HG02943 (cell line): ENCODE measurements at regions not wholly inside any gene's neighbourhood (a gene's known extent, or its start where the extent isn't known, plus 50 kb on each side); places are given as distances from the start of the nearest gene placed in this dataset.

Experiments
- ATAC-seq: cut with Tn5 transposase; IDR thresholded peaks from one replicate; pipeline ENCODE4 v1.9.1; 2021; ENCODE audit warnings: mild to moderate bottlenecking, low read depth, moderate library complexity; ENCODE audit not compliant: unreplicated experiment

DNA sequence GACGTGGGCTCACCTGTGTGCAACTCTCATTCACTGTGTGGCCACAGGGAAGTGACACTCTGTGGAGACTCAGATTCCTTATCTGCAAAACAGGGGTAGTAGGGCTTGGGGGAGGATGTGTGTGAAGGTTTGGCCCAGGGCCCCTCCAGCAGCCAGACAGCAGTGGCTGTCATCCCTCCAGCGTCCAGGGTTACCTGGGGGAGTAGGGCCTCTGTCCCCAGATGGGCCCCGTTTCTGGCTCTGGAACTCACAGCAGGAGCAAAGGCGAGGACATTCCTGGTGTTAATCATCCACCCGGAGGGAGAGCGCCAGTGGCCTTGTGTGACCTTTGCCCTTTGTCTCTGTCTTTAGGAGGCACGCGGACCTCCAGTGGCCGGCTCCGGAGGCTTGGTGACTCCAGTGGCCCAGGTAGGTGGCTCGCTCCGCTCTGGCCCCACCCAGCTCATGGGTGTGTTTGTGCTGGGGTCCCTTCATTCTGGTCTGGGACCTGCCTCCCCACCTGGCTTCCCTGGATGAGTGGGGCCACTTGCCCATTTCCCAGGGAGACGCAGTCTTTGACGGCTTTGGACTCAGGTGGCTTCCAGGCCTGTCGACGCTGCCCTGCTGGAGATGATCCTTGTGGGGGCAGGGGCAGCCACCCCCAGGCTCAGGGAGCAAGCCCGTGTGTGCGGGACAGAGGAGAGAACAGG lies 166.2 kb downstream of the SEC14L1 start:
- no peak for ATAC-seq

DNA sequence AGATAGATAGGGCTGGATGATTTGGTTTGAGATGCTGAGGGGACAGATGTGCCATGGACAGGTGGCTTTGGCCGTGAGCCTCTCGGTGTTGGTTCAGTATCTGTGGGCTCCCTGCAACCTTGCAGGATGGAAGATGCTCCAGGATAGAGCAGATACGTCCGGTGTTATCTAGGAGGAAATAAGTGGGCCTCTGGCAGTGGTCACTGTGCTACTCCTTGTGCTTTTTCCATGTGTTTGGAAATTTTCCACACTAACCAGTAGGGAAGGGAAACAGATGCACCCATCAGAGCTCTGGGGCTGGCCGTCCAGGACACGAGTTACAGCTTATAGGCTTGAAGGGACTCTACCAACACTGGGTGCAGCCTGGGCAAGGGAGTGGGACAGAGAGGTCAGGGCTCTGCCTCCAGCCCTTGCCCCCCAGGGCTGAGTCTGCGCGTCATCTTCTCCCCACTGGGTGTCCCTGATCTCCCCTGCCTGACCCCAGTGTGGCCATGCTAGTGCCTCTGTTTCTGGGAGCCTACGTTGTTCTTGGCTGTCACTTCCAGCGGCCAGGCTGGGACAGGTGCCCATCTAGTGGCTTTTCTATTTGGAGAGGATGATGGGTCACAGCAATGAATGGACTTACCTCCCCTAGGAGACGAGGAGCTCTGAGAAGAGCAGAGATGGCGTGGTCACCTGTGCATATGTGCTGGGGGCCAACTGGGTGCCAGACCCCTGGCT lies 166.9 kb downstream of the SEC14L1 start:
- no peak for ATAC-seq

DNA sequence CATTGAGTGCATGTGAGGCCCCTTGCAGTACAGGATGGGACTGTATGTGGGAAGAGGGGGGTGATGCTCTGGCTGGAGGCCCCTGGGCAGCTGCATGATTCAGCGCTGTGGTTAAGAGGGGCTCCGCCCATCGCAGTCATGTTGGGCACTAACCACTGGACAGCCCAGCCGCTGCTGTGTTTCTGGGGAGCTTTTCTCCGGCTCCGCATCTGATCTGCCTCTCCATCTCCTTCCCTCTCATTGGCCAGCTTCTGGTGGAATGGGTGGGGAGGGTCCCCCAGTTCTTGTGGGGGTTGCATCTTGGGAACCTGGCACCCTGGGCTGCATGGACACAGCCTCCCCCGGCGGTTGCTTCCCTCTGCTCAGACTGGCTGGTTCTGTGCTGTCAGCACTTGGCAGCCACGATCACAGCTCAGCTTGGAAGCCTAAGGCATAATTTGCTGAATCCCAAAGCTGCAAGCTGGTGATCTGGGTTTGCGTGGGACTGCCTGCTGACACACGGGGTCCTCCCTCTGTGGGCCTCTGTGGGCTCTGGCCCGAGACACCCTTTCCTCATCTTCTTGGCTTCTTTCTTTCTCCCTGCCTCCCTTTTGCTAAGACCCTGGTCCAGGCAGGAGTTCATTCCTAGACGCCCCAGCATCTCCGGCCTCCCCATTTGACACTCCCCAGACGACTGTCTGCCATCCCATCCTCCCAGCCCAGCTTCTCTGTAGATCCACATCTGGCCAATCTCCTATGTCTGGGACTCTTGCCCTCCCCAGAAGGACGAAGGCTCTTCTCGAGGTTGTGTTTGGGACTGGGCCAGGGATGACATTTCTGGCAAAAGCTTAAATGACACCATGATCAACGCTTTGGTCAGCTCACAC lies 168.3 kb downstream of the SEC14L1 start:
- ATAC-seq: no peak

DNA sequence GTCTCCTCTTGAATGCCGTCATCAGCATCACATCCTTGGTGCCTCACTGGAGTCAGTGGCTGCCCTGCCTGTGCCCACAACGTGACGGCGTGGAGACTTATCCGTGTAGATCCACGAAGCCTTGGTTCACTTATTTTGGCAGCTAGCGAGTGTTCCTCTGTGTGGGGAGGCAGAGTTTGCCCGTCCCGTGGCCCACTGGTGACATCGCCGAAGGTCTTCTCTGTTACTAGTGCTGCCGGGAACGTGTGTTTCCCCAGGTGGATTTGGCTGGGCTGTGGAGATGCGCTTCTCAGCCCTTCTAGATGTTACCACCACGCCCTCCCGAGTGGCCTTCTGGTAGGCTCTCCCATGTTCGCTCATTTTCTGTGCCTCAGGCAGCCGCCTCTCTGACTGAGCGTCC lies 169.6 kb downstream of the SEC14L1 start:
- ATAC-seq: no peak

DNA sequence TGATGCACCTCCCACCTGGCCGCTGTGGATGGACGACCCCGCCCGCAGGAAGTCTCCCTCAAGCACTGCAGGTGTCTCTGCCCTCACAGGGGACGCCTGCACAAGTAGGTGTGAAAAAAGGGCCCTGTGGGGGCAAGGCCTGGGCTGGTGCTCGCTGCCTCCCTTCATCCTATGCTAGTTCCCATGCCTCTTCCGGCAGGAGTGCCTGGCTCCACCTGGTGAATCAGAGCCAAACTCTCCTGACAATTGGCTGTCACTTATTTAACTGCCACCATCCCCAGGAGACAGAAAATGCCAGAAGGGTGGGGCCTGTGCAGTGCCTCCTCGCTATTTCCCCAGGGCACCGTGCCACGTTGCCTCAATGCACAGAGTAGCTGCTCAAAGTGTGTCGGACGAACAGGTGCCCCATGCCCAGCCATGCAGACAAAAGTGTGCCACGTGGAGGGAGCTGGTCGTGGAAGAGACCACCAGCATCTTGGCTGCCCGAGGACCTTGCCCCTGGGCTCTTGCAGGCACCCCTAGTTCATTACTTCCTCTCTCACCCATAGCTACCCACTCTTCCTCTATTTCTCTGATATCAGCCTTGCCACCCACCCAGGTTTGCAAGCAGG lies 170.7 kb downstream of the SEC14L1 start:
- ATAC-seq: no peak

DNA sequence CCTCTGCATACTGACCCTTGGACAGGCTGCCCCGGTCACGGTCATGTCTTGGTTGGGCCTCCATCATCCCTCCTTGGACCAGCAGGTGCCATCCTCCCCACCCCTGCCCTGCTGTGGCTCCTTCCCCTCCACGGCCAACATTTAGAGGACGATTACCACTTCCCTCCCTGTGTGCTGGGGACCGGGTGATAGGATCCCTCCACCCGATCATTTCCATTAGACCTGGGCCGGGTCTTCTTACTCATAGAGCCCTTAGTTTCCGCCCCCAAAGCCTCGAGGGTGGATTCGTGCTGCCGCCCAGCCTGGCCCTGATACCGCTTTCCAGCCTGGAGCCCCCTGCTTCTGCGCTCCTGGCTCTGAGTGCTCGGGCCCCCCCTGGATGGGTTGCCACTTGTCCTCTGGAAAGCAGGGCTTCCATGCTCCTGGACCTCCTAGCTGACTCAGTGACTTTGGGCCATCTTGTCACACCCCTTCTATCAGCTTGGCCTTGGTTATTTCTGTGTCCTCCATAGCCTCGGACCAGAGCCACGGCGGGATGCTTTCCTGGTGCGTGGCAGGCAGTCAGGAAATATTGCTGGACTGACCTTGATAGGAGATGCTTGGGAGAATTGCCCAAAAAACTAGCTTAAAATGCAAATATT lies 171.4 kb downstream of the SEC14L1 start:
- no peak for ATAC-seq

DNA sequence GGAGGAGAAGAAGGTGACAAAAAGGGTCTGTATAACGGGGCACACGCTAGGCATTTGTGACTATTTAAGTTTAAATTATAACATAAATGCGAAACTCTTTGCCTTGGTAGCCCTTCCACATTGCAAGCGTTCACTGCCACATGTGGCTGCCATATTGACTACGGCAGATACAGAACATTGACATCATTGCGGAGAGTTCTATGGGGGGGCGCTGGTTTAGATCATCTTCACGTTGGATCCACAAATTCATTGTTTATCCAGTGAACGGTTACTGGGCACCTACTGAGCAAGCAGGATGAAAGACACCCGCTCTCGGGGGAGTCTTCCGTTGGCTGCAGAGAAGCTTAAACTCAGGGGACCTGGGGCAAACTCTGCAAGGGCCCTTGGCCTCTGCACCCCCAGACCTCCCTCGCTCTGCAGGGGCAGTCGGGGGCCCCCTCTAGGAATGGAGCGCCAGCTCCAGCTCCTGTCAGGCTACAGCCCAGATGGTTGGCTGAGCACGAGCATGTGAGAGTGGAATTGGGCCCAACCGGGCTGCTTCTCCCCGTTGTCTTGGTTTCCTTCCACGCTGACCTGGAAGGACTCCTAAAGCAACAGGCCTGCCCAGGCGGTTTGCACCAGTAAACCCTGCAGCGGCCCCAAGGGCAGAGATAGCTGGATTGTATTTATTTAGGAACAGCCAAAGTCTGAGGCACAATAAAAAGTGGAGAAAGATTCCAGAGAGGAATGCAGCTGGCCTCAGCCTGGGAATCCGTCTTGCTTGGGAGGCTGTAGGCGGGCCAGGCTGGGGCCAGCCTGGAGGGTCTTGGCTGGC lies 172.2 kb downstream of the SEC14L1 start:
- no peak for ATAC-seq

DNA sequence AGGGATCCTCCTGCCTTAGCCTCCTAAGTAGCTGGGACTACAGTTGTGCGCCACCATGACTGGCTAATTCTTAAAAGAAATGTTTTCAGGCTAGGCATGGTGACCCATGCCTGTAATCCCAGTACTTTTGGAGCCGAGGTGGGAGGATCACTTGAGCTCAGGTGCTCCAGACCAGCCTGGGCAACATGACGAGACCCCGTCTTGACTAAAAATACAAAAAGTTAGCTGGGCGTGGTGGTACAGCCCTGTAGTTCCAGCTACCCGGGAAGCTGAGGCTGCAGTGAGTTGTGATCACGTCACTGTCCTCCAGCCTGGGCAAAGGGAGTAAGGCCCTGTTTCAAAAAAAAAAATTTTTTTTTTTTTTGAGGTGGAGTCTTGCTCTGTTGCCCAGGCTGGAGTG lies 173.1 kb downstream of the SEC14L1 start:
- no peak for ATAC-seq

DNA sequence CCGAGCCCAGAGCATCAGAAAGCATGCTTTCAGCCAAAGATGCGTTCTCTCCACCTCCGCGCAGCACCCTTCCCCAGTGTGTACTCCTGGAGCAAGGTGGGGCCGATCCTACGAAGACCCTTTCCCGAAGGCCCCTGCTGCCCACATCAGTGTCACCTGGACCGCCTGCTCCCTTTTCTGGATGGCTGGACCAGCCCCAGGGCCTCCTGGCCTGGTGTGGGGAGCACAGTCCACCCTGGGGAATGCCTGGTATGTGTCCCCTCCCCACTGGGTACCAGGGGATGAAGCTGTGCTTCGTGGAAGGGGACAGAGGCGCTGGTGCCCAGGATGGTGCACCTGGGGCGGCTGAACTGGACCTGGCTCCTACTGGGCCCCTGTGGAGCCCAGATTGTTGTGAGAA lies 173.8 kb downstream of the SEC14L1 start:
- ATAC-seq: no peak

DNA sequence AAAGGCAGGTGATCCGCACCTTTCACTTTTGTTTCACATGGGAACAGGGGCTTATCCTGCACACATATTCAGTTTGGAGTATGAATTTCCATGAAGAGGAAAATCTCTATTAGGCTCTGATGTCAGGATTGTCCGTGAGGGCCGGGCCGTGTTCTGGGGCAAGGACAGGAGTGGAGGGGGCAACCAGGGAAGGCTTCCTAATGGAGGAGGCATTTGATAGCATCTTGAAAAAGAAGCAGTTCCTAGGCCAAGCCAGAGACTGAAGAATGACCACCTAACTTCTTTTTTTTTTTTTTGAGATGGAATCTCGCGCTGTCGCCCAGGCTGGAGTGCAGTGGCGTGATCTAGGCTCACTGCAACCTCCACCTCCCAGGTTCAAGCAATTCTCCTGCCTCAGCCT lies 174.2 kb downstream of the SEC14L1 start:
- no peak for ATAC-seq

DNA sequence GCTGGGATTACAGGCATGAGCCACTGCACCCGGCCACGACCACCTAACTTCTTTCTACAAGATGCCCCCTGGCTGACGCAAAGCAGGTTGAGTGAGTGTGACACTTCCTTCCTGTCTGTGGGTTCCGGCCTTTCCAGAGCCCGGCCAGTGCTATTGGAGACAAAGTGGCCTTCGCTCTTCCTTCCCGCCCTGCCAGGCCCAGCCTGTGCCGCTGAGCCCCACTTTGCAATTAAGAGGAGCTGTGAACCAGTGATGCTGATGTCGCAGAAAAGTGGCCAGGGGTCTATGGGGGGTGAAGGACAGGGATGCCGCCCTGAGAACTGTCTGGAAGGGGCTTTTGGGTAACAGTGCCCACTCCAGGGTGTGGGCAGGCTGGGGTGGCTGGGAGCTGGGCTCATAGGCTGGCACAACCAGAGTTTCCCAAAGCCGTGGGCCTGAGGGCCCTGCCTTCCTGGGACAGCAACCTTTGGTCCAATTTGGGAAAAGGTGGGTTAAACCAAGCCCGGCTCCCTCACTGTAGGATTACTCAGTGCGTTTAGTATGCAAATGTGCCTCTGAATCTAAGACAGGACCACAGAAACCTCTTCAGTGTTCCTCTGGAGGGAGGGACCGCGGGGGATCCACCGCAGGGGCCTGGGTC lies 174.9 kb downstream of the SEC14L1 start:
- ATAC-seq: no peak

DNA sequence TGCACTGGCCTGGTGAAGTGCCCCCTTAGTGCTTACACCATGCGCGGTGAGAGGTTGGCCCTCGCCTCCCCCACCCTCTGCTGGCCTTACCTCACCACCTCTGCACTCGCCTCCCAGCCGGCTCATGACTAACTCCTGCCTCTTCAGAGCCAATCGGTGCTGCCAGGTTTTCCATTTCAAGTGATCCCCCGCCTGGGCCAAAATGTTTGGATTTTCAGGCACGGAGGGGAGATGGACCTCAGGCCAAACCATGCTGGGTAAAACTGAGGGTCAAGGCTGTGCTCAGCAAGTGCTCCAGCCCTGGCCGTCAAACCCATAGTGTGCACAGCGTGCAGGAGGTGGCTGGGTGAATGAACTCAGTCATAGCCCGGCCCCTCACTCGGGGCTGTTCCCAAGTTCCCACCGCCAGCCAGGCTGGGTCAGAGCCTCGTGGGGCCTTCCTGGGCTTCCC lies 175.4 kb downstream of the SEC14L1 start:
- ATAC-seq: no peak

DNA sequence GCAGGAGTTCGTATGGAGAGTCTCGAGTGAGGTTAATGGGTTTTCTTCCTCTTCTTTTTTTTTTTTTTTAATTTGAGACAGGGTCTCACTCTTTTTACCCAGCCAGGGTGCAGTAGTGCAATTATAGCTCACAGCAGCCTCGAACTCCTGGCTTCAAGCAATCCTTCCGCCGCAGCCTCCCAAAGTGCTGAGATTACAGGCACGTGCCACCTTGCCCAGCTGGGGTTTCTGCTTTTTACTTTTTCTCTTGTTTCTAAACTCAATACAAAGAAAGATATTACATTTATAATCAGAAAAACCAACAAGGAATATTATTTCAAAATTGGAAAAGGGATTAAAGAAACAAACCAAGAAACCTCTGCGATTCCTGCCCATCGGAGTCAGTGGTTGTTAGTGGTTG lies 175.9 kb downstream of the SEC14L1 start:
- ATAC-seq: no peak

DNA sequence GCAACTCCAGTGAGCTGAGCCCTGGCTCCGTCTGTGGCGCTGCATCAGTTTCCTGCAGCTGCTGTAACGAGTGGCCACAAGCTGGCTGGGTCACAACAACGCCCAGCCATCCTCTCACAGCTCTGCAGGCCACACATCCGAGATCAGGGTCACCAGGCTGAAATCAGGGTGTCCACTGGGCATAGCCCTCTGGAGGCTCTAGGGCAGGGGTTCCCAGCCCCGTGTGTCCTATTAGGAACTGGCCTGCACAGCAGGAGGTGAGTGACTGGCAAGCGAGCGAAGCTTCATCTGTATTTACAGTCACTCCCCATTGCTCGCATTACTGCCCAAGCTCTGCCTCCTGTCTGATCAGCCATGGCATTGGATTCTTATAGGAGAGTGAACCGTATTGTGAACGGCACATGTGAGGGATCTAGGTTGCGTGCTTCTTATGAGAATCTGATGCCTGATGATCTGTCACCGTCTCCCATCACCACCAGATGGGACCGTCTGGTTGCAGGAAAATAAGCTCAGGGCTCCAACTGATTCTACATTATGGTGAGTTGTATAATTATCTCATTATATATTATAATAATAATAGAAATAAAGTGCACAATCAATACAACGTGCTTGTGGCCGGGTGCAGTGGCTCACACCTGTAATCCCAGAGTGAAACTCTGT lies 176.5 kb downstream of the SEC14L1 start:
- ATAC-seq: no peak

DNA sequence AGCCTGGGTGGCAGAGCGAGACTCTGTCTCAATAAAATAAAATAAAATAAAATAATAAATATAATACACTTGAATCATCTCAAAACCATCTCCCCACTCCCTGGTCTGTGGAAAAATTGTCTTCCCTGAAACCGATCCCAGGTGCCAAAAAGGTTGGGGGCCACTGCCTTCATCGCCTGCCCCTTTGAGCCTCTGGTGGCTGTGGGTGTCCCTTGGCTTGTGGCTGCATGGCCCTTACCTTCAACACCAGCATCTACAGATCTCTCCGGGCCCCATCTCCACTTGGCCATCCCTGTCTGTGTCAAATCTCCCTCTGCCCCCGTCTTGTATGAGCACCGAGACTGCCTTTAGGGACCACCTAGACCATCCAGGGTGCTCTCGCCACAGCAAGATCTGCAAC lies 177.3 kb downstream of the SEC14L1 start:
- ATAC-seq: no peak

DNA sequence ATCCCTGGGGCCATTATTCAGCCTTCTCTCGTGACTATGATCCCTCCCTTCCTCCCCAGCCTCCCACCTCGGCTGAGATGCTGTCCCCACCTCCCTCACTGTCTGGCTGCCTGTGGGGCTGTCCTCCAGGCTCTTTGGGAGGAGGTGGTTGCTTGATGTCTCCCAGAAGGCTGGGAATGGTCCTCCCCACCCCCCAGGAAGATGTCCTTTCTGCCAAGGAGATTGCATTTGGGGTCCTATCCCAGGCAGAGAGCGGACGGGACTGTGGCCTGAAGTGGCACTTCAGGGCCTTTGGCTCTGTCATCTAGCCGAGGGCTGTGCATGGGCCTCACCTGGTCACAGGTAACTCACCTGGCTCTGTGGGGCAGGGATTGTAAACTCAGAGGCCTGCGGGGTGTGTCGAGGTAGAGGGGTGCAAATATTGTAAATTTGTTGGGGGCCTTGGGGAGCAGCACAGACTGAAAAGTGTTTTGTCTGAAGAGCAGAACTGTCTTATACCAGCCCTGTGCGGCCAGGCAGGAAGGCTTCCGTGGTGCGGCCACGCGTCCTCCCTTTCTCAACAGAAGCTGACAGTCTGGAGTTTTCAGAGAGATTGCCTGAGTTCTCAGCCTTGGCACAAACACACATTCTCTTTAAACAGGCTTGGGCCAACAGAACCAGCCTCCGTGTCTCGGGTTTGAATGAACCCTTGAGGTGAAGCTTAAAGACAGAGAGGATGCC lies 177.9 kb downstream of the SEC14L1 start:
- no peak for ATAC-seq

DNA sequence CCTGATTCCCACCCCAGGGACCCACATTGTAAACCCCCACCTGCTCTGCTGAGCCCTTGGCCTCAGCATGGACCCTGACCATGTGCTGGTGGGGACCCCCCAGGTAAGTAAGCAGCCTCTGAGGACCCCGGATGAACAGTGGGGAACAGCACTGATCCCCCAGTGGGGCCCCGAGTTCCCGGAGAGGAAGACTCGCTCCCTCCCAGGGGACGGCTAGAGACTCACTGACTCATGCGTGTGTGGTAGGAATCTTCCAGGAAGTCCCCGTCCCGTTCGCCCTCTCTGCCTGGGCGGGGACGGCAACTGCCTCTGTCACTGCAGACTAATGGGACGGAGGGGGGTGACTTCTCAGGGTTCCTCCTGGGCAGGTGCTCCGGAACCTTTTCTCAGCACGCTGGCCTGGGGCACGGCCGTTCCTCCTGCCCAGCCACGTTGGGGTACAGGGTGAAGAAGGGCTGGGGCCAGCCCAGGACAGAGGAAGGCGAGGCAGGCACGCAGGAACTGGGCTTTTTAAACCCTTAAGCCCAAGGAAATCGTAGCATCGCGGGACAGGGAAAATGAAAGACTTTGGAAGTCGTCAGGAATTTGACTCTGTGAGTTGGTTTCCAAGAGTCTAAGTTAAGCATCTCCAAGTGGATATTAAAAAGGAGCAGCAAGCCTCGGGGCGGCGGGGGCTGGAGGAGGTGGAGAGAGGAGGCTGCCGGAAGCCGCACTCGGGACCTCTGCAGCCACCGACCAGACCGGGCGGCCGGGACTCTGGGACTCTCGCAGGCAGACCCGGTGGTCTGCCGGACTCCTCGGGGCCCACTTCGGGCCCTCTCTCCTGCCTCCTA lies 178.7 kb downstream of the SEC14L1 start:
- ATAC-seq: no peak
